ENCODE measurements at regions not wholly inside any gene's neighbourhood (a gene's known extent, or its start where the extent isn't known, plus 50 kb on each side); places are given as distances from the start of the nearest gene placed in this dataset.

- Histone ChIP-seq H3K36me3 (ENCODE audit: control insufficient read depth in 2 of 2, insufficient read depth in 1 of 2, low read length in 2 of 2) (no peaks in the 10 kb centered on the region), H3K27ac (ENCODE audit: extremely low read depth, low read depth, low read length) (no peak overlapping the region), H3K4me3 (ENCODE audit: low read depth, low read length) (no peak overlapping the region), H3K9me3 (ENCODE audit: control insufficient read depth, insufficient read depth, low read depth, low read length) (no peaks in the 10 kb centered on the region), H3K4me1 (ENCODE audit: control insufficient read depth, insufficient read depth, low read length) (no peaks in the 10 kb centered on the region)
- CTCF ChIA-PET, result no interaction called here
- POLR2A ChIA-PET, result no interaction called here
- TF ChIP-seq BCL11A (tag by site-specific recombination; IDR thresholded peaks at IDR 0.05; ENCODE audit: low read depth) (no peak), ZNF23 (tag by site-specific recombination; IDR thresholded peaks at IDR 0.05; ENCODE audit: borderline replicate concordance) (no peak), ZNF239 (tag by site-specific recombination; IDR thresholded peaks at IDR 0.05) (no peak), ZNF488 (tag by site-specific recombination; IDR thresholded peaks at IDR 0.05) (no peak), ZNF555 (tag by site-specific recombination; conservative IDR thresholded peaks at IDR 0.05) (no peak), ZSCAN23 (tag by site-specific recombination; IDR thresholded peaks at IDR 0.05) (no peak), ZNF223 (tag by site-specific recombination; IDR thresholded peaks at IDR 0.05) (no peak), ZNF76 (tag by site-specific recombination; IDR thresholded peaks at IDR 0.05; ENCODE audit: borderline replicate concordance, low read depth) (no peak), ZSCAN30 (tag by site-specific recombination; IDR thresholded peaks at IDR 0.05) (no peak), HOXD13 (CRISPR knock-in tag; IDR thresholded peaks at IDR 0.05; ENCODE audit: borderline replicate concordance) (no peak), ZNF350 (tag by site-specific recombination; IDR thresholded peaks at IDR 0.05) (no peak), ZBTB11 (tag by site-specific recombination; conservative IDR thresholded peaks at IDR 0.05; ENCODE audit: low read depth) (no peak), ZNF692 (tag by site-specific recombination; IDR thresholded peaks at IDR 0.05) (no peak), ZNF777 (tag by site-specific recombination; IDR thresholded peaks at IDR 0.05; ENCODE audit: borderline replicate concordance) (no peak)
Measured at GRCh38 chr15:34501131-34501530, 63.5 kb upstream of the GOLGA8A start.

GRCh38 chr15:34496207-34496995, 58.8 kb upstream of the GOLGA8A start:
- H3K9me3 ChIP-seq (ENCODE audit: control insufficient read depth, insufficient read depth, low read depth, low read length), result no peaks in the 10 kb centered on the region
- H3K36me3 ChIP-seq (ENCODE audit: control insufficient read depth in 2 of 2, insufficient read depth in 1 of 2, low read length in 2 of 2), result no peaks in the 10 kb centered on the region
- POLR2A ChIA-PET, result no interaction called here
- H3K4me3 ChIP-seq (ENCODE audit: low read depth, low read length), result no peak overlapping the region
- no peak overlapping the region for H3K27ac ChIP-seq (ENCODE audit: extremely low read depth, low read depth, low read length)
- no peaks in the 10 kb centered on the region for H3K4me1 ChIP-seq (ENCODE audit: control insufficient read depth, insufficient read depth, low read length)
- CTCF ChIA-PET, result no interaction called here
- TF ChIP-seq KLF9 (tag by site-specific recombination; IDR thresholded peaks at IDR 0.05; ENCODE audit: low read depth), result no peak
- no peak for TF ChIP-seq ZNF416 (tag by site-specific recombination; IDR thresholded peaks at IDR 0.05)
- no peak for TF ChIP-seq ZBTB6 (tag by site-specific recombination; IDR thresholded peaks at IDR 0.05)
- no peak for TF ChIP-seq ZNF221 (tag by site-specific recombination; IDR thresholded peaks at IDR 0.05; ENCODE audit: borderline replicate concordance)
- TF ChIP-seq ZNF571 (tag by site-specific recombination; IDR thresholded peaks at IDR 0.05), result no peak
- TF ChIP-seq PRDM4 (tag by site-specific recombination; IDR thresholded peaks at IDR 0.05), result no peak
- no peak for TF ChIP-seq ZNF513 (tag by site-specific recombination; IDR thresholded peaks at IDR 0.05)
- no peak for TF ChIP-seq ZSCAN5A (tag by site-specific recombination; IDR thresholded peaks at IDR 0.05)

All from HEK293 (cell line).